Type B pancreatic cell (in vitro differentiated cells): ENCODE measurements at regions not wholly inside any gene's neighbourhood (a gene's known extent, or its start where the extent isn't known, plus 50 kb on each side); places are given as distances from the start of the nearest gene placed in this dataset.

ENCODE experiments used
- DNase-seq: peaks from one replicate; pipeline ENCODE4 v3.0.0; 2021; ENCODE audit warnings: mixed read lengths; ENCODE audit not compliant: unreplicated experiment; ENCODE audit errors: extremely low spot score
- H3K27ac Mint-ChIP-seq: 2 replicates; pipeline ENCODE4 v1.8.0; 2021; ENCODE audit warnings: mild to moderate bottlenecking, mixed read lengths
- H3K27me3 Mint-ChIP-seq: 2 replicates; pipeline ENCODE4 v1.8.0; 2021; ENCODE audit warnings: mixed read lengths
- H3K36me3 Mint-ChIP-seq: 2 replicates; pipeline ENCODE4 v1.8.0; 2021; ENCODE audit warnings: mixed read lengths
- H3K4me1 Mint-ChIP-seq: one replicate; pipeline ENCODE4 v1.8.0; 2021; ENCODE audit warnings: mixed read lengths; ENCODE audit not compliant: unreplicated experiment
- H3K4me3 Mint-ChIP-seq: 2 replicates; pipeline ENCODE4 v1.8.0; 2021; ENCODE audit warnings: mild to moderate bottlenecking, mixed read lengths
- H3K9me3 Mint-ChIP-seq: 2 replicates; pipeline ENCODE4 v1.8.0; 2021; ENCODE audit warnings: mixed read lengths
- CTCF ChIP-seq: fragments of 200-600 bp; sonication (generic); conservative IDR thresholded peaks from 2 replicates; pipeline ENCODE4 v1.5.0; 2021; ENCODE audit warnings: antibody characterized with exemption, mild to moderate bottlenecking

DNA sequence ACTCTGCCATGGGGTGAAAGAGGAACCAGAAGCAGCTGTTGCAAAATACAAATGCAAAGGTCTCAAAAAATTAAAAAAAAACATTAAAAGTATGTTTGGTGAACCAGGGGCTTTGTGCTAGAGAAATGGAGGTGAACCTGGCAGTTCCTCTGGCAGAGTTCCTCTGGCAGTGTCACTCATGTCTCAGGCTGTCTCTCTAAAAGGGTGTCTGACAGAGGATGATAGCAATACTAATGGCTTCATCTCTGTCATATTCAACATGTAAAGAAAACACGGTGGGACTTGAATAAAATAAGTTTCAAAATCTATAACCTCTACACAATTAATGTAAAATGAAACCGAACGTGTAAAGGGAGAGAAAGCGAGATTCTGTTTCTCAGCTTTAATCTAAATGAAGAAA lies 375.7 kb upstream of the VWC2 start:
- DNase-seq: no peak
- no peak overlapping the region for H3K4me3 Mint-ChIP-seq
- no peaks in the 10 kb centered on the region for H3K9me3 Mint-ChIP-seq
- H3K36me3 Mint-ChIP-seq: no peaks in the 10 kb centered on the region
- peaks cover 6% of the 10 kb centered on the region for H3K4me1 Mint-ChIP-seq
- no peak overlapping the region for H3K27ac Mint-ChIP-seq
- TF ChIP-seq CTCF: no peak
- H3K27me3 Mint-ChIP-seq: no peaks in the 10 kb centered on the region

DNA sequence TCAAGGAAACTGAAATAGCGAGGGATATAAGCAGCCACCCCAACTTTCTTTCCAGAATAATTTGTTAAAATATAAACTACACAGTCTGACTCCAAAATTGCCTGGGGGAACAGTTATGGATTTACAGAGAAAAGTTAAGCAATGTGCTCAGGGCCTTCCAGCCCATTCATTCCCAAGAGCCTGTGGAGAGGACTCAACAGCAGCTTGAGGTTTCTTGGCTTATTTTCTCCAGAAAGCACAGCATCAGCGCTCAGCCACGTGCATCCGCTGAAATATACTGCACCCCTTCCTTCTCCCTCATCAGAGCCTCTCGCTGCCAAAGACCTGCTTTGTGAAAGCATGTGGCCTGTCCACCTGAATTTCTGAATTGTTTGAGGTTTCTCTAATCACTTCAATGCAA lies 375.2 kb upstream of the VWC2 start:
- no peaks in the 10 kb centered on the region for H3K36me3 Mint-ChIP-seq
- DNase-seq: no peak
- no peaks in the 10 kb centered on the region for H3K9me3 Mint-ChIP-seq
- H3K27ac Mint-ChIP-seq: no peak overlapping the region
- no peak overlapping the region for H3K4me3 Mint-ChIP-seq
- no peak for TF ChIP-seq CTCF
- no peaks in the 10 kb centered on the region for H3K27me3 Mint-ChIP-seq
- H3K4me1 Mint-ChIP-seq: peaks cover 6% of the 10 kb centered on the region

DNA sequence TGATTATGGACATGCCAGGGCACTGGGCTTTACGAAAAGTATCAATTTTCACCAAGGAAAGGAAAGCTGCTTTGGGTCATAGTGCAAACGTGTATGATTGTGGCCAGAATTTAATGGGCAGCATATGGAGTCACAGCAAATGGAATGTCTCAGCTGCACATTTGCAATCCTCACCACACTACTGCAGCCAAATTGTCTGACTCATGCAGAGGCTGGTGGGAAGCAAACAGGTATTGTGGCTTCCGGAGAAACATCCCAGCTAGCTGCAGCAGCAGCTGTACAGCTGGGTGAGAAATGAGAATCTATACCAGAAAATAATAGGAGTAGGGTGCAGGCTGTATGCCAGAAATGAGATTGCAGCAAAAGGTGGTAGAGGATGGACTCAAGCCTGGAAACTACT lies 374.7 kb upstream of the VWC2 start:
- H3K36me3 Mint-ChIP-seq: no peaks in the 10 kb centered on the region
- no peak overlapping the region for H3K27ac Mint-ChIP-seq
- H3K4me1 Mint-ChIP-seq: peaks cover 6% of the 10 kb centered on the region
- TF ChIP-seq CTCF: no peak
- no peaks in the 10 kb centered on the region for H3K9me3 Mint-ChIP-seq
- no peaks in the 10 kb centered on the region for H3K27me3 Mint-ChIP-seq
- no peak for DNase-seq
- no peak overlapping the region for H3K4me3 Mint-ChIP-seq

- Mint-ChIP-seq H3K4me1 (peaks cover 6% of the 10 kb centered on the region), H3K36me3 (no peaks in the 10 kb centered on the region), H3K4me3 (no peak overlapping the region), H3K27ac (no peak overlapping the region), H3K27me3 (no peaks in the 10 kb centered on the region), H3K9me3 (no peaks in the 10 kb centered on the region)
- TF ChIP-seq CTCF: no peak
- DNase-seq: no peak
Observed at GRCh38 chr7:49400891-49401550, 372.4 kb upstream of the VWC2 start.

- H3K27ac Mint-ChIP-seq: no peak overlapping the region
- no peaks in the 10 kb centered on the region for H3K9me3 Mint-ChIP-seq
- TF ChIP-seq CTCF: no peak
- H3K36me3 Mint-ChIP-seq: no peaks in the 10 kb centered on the region
- no peaks in the 10 kb centered on the region for H3K27me3 Mint-ChIP-seq
- H3K4me3 Mint-ChIP-seq: no peak overlapping the region
- DNase-seq: no peak
- peaks cover 1% of the 10 kb centered on the region for H3K4me1 Mint-ChIP-seq
Observed at GRCh38 chr7:49403844-49404243, 369.6 kb upstream of the VWC2 start.

- no peaks in the 10 kb centered on the region for H3K4me1 Mint-ChIP-seq
- H3K36me3 Mint-ChIP-seq: no peaks in the 10 kb centered on the region
- no peak overlapping the region for H3K27ac Mint-ChIP-seq
- H3K4me3 Mint-ChIP-seq: no peak overlapping the region
- TF ChIP-seq CTCF: no peak
- H3K27me3 Mint-ChIP-seq: no peaks in the 10 kb centered on the region
- DNase-seq: no peak
- no peaks in the 10 kb centered on the region for H3K9me3 Mint-ChIP-seq
Observed at GRCh38 chr7:49407205-49407604, 366.2 kb upstream of the VWC2 start.
